ENCODE measurements at regions not wholly inside any gene's neighbourhood (a gene's known extent, or its start where the extent isn't known, plus 50 kb on each side); places are given as distances from the start of the nearest gene placed in this dataset.

DNA sequence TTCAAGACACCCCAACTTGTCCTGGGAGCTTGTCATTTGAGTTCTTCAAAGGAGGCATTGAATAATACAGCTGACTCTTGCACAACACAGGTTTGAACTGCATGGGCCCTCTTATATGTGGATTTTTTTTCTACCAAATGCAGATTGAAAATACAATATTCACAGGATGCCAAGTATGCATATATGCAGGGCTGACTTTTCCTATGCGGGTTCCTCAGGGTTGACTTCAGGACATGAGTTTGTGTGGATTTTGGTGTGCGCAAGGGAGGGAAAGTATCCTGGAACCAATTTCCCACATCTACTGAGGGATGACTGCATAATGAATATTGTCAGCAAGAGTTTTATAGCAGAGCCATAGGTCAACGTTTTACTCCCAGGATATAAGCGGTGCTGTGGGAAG lies 70.0 kb upstream of the RALY start:
- DNase-seq (ENCODE audit: low spot score), result no peak
- no peak overlapping the region for H3K27ac ChIP-seq
- no peak for TF ChIP-seq CTCF (conservative IDR thresholded peaks at IDR 0.05; ENCODE audit: low read depth)
- ChIA-PET CTCF (interaction anchor here (0.6 to 1.1 kb wide), 2 partner anchors 119 to 146 kb away, joined by 3 read pairs; no protein-coding TSS in a partner anchor), POLR2A (ENCODE audit: low non-redundant PET) (no interaction called here)

DNA sequence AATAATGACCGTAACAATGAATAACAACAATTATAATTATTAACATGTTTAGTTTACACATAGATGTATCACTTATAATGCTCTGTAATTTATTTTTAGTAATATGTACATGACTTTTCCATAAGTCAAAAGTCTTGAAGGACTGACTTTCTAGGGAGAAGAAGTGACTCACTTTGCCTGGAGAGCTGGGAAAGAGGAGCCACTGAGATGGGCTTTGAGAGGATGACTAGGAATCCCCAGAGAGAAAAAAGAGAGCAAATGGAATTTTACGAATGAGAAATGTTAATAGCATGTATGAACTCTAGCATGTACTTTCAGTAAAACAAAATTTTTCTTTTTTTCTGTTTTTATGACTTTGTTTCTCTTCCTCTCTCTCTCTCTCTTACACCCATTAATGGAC lies 67.8 kb upstream of the RALY start:
- ChIA-PET POLR2A (ENCODE audit: low non-redundant PET) (no interaction called here), CTCF (interaction anchor here (0.6 kb wide), 1 partner anchor 110 kb away, joined by 8 read pairs; no protein-coding TSS in a partner anchor)
- no peak for DNase-seq (ENCODE audit: low spot score)
- no peak for TF ChIP-seq CTCF (conservative IDR thresholded peaks at IDR 0.05; ENCODE audit: low read depth)
- H3K27ac ChIP-seq, result no peak overlapping the region

GRCh38 chr20:33926425-33926824 lies 67.3 kb upstream of the RALY start:
- DNase-seq (ENCODE audit: low spot score), result no peak
- no peak for TF ChIP-seq CTCF (conservative IDR thresholded peaks at IDR 0.05; ENCODE audit: low read depth)
- ChIA-PET POLR2A (ENCODE audit: low non-redundant PET) (no interaction called here), CTCF (interaction anchor here (0.6 kb wide), 1 partner anchor 109 kb away, joined by 8 read pairs; no protein-coding TSS in a partner anchor)
- no peak overlapping the region for H3K27ac ChIP-seq

GRCh38 chr20:33927724-33928123 lies 66.0 kb upstream of the RALY start:
- ChIA-PET POLR2A (ENCODE audit: low non-redundant PET) (no interaction called here), CTCF (interaction anchor here (0.6 to 1.3 kb wide), 3 partner anchors 13 to 32 kb away, joined by 4 to 10 read pairs (median 5); no protein-coding TSS in a partner anchor)
- DNase-seq (ENCODE audit: low spot score), result no peak
- TF ChIP-seq CTCF (conservative IDR thresholded peaks at IDR 0.05; ENCODE audit: low read depth), result no peak
- H3K27ac ChIP-seq, result no peak overlapping the region

GRCh38 chr20:33929917-33930316 lies 63.8 kb upstream of the RALY start:
- no peak for DNase-seq (ENCODE audit: low spot score)
- ChIA-PET POLR2A (ENCODE audit: low non-redundant PET) (no interaction called here), CTCF (interaction anchor here (0.6 kb wide), 2 partner anchors 36 to 487 kb away, joined by 3 to 5 read pairs; partner anchors contain the start of gene SNTA1)
- TF ChIP-seq CTCF (conservative IDR thresholded peaks at IDR 0.05; ENCODE audit: low read depth), result no peak
- H3K27ac ChIP-seq, result no peak overlapping the region

GRCh38 chr20:33933469-33933909 lies 60.2 kb upstream of the RALY start:
- no peak overlapping the region for H3K27ac ChIP-seq
- DNase-seq (ENCODE audit: low spot score), result peak; percentile 53
- ChIA-PET CTCF (interaction anchor here (0.6 to 1.7 kb wide), 6 partner anchors 135 to 189 kb away, joined by 3 to 19 read pairs (median 3); no protein-coding TSS in a partner anchor), POLR2A (ENCODE audit: low non-redundant PET) (interaction anchor here (0.6 kb wide), 1 partner anchor 13 kb away, joined by 3 read pairs; no protein-coding TSS in a partner anchor)
- peak; percentile 31; the same call in 1 of the 2 replicates for TF ChIP-seq CTCF (conservative IDR thresholded peaks at IDR 0.05; ENCODE audit: low read depth)
